Keratinocyte (primary cell): ENCODE measurements at regions not wholly inside any gene's neighbourhood (a gene's known extent, or its start where the extent isn't known, plus 50 kb on each side); places are given as distances from the start of the nearest gene placed in this dataset.

Experiments
- EZH2 ChIP-seq: IDR thresholded peaks from one replicate; pipeline ENCODE4 v1.6.1; 2012; ENCODE audit warnings: inconsistent platforms, mild to moderate bottlenecking, low read length, moderate library complexity
- TF ChIP-seq, protein P1 (sequence below), 3 experiments: IDR thresholded peaks in 1 of 3; conservative IDR thresholded peaks in 1 of 3; optimal IDR thresholded peaks in 1 of 3; 2 replicates in 2 of 3; 3 replicates in 1 of 3; pipeline versions ENCODE3 to v1.5.1; 2011; ENCODE audit warnings: low read length in 3 of 3, mild to moderate bottlenecking in 3 of 3, moderate library complexity in 2 of 3, control low read depth in 1 of 3, inconsistent platforms in 1 of 3; ENCODE audit not compliant: insufficient read depth in 2 of 3; ENCODE audit errors: extremely low read depth in 1 of 3

DNA sequence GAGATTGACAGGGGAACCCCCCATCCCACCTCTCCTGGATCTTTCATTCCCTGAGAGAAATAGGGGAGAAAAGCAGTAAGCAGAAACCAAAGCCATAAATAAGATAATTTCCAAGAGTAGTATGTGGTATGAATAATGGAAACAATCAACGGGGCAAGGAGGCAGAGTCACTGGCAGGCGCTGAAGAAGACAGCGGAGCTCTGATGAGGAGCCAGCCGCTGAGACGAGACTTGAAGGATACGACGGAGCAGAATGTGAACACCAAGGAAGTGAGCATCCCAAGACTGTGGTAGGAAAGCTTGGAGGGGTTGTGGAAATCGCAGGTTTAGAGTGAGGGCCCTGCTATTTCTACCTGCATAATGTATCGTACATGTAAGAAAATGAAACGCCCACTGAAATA, 93.6 kb upstream of the CBLN2 start:
- TF ChIP-seq, protein P1, sequence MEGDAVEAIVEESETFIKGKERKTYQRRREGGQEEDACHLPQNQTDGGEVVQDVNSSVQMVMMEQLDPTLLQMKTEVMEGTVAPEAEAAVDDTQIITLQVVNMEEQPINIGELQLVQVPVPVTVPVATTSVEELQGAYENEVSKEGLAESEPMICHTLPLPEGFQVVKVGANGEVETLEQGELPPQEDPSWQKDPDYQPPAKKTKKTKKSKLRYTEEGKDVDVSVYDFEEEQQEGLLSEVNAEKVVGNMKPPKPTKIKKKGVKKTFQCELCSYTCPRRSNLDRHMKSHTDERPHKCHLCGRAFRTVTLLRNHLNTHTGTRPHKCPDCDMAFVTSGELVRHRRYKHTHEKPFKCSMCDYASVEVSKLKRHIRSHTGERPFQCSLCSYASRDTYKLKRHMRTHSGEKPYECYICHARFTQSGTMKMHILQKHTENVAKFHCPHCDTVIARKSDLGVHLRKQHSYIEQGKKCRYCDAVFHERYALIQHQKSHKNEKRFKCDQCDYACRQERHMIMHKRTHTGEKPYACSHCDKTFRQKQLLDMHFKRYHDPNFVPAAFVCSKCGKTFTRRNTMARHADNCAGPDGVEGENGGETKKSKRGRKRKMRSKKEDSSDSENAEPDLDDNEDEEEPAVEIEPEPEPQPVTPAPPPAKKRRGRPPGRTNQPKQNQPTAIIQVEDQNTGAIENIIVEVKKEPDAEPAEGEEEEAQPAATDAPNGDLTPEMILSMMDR (optimal IDR thresholded peaks at IDR 0.05 in 1 of 3, IDR thresholded peaks at IDR 0.05 in 1 of 3, conservative IDR thresholded peaks at IDR 0.05 in 1 of 3; ENCODE audit: extremely low read depth in 1 of 3, insufficient read depth in 2 of 3, low read length in 3 of 3), result no peak
- TF ChIP-seq EZH2, result no peak
